Stimulated activated CD8-positive, alpha-beta memory T cell treated with anti-CD3 and anti-CD28 coated beads, Interleukin-15, amount 100 ng/mL, for 48 hours (primary cell): ENCODE measurements at regions not wholly inside any gene's neighbourhood (a gene's known extent, or its start where the extent isn't known, plus 50 kb on each side); places are given as distances from the start of the nearest gene placed in this dataset.
"Not testable (repeated sequence)": the region's sequence is repeated elsewhere in the genome, so short reads cannot be mapped to it uniquely, and the experiment has no call there.

Experiments used
- DNase-seq, 2 donors: peaks; one replicate each; pipeline ENCODE4 v3.0.0-alpha.2; 2020; ENCODE audit warnings: low read depth in 2 of 2

GRCh38 chr2:122062506-122062905 is 307.1 kb downstream of the TSN start:
- no peak for DNase-seq

DNA sequence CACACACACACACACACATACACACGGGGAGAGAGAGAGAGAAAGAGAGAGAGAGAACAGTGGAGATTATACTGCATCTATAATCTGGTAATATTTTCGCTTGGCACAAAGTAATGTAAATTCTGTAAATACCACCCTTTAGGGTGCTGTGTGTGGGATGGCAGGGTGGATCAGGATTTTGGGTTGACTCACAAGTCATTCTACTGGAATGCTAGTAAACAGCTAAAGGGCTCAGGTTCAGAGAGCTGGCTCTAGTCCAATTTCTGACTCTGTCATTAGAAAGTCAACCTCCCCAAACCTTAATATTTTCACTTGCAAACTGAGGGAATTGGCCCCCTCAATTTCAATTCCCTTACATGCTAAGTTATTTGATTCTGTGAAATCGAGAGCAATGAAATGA is 308.3 kb downstream of the TSN start:
- DNase-seq: no peak

GRCh38 chr2:122070241-122070731 is 314.8 kb downstream of the TSN start:
- no peak for DNase-seq

DNA sequence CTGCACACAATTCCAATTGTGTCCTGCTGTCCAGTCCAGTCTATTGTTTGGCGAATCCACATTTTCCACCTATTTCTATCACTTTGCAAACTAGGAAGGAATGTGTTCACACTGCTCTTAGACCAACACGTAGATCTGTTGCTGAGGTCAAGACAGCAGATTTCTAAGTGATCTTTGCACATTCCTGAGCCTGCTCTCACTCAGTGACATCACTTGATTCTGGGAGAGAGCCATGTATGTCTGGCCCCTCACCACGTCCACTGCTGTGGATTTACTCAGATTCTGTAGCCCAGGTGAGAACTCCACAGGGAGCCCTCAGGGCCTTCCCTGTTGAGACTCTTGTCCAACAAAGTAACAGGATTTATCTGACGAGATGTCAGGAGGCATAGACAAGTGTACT is 317.2 kb downstream of the TSN start:
- DNase-seq: no peak

DNA sequence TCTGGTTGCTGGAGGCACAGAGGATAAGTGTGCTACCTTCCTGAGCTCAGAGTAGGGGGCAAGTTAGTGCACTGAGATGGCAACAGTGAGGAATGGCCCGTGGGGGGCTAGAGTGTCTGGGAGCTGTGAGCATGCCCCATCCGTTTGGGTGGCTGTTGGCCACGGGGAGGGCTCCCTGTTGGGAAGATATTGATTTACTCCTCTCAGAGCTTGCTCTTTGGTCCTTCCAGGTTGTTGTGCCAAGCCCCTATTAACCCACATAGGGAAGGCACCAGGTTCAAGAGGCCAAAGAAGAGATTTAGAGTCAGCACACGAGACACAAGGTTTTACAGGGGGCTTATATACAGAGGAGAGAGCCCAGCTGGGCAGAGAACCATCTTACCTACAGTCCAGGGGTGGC is 318.8 kb downstream of the TSN start:
- no peak for DNase-seq

GRCh38 chr2:122075381-122075780 is 319.9 kb downstream of the TSN start:
- DNase-seq: no peak

- DNase-seq: no peak
Observed at GRCh38 chr2:122077114-122077513, 321.7 kb downstream of the TSN start.

- no peak for DNase-seq
Observed at GRCh38 chr2:122077771-122078170, 322.3 kb downstream of the TSN start.

- no peak for DNase-seq
Observed at GRCh38 chr2:122078451-122078850, 323.0 kb downstream of the TSN start.

GRCh38 chr2:122079844-122080243 is 324.4 kb downstream of the TSN start:
- no peak for DNase-seq

- no peak for DNase-seq
Observed at GRCh38 chr2:122080316-122080715, 324.9 kb downstream of the TSN start.

DNA sequence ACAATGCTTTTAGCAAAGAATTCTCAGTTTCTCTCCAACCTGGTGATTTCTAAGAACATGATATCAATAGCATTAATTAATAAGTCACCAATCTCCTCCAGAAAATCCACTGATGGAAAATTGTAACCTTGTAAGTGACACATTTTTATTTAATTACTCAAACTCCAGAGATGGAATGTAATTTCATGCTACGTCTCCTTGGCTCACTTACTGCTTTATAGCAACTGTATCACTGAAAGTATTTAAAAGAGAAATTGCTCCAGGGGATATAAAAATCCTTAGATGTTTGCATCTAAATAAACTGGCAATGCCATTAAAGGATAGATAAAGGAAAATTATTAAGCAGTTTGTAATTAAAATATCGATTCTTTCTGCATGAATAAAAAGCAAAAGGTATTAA is 325.4 kb downstream of the TSN start:
- DNase-seq: no peak

DNA sequence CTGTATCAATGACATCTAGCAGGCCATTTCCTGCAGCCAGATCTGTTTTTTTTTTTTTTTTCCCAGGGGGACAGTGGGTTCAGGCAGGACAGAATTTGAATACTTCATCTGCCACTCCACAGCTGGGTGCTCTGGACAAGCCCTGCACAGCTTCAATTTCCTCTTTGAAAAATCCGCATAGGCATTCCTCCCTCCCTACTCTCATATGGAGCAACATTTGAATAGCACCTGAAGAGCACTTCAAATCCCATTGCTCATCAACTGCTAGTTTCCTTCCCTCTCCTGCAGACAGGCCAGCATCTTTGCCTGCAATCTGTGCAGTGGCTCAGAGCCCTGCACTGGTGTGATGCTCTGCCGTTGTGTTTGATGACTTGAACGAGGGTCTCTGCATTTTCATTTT is 326.3 kb downstream of the TSN start:
- DNase-seq: no peak

GRCh38 chr2:122083256-122084048 is 328.0 kb downstream of the TSN start:
- DNase-seq: no peak

- DNase-seq: not testable (repeated sequence)
Observed at GRCh38 chr2:122085672-122086071, 330.2 kb downstream of the TSN start.

DNA sequence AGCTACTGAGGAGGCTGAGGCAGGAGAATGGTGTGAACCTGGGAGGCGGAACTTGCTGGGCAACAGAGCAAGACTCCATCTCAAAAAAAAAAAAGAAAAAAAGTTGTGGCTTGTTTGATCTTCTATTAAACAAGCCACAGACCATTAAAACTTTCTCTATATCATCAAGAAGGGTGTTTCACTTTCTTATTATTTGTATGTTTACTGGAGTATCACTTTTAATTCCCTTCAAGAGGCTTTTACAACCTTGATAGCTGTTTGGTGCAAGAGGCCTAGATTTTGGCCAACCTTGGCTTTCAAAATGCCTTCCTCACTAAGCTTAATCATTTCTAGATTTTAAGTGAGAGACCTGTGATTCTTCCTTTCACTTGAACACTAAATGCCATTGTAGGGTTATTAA is 339.1 kb downstream of the TSN start:
- DNase-seq: no peak

GRCh38 chr2:122096761-122097160 is 341.3 kb downstream of the TSN start:
- DNase-seq: no peak

DNA sequence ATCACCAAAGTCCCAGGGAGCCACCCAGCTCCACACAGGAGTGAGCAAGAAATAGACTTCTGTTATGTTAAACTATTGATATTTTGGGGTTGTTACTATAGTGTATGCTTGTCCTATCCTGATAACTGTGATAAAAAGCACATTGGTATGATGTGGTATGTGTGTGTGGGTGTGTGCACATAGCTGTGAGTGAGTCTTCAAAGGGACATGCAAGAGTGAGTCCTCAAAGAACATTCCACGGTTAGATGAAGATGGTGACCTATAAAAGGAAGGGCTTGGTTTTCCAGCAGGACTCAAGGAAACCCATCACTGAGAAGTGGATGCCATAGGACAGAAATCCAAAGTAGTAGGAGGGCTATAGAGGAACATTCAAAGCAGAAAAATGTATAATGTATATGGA is 342.9 kb downstream of the TSN start:
- DNase-seq: no peak

GRCh38 chr2:122100346-122100745 is 344.9 kb downstream of the TSN start:
- no peak for DNase-seq

GRCh38 chr2:122100756-122101155 is 345.3 kb downstream of the TSN start:
- no peak for DNase-seq

DNA sequence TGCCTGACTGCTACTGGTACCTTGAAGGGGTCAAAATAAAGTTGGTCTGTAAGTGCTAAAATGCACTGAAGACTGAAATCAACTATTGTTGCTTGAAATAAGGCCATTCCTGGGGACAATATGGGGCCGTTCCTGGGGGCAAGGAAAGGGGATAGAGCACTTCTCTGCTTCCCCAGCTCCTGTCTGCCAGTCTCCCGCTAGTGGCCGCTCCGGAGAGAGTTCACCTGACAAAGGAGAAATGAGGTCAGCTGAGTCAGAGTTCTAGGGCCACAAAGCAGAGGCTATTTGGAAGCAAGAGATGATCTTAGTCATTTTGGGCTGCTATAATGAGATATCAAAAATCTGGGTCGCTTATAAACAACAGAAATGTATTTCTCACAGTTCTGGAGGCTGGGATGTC is 345.9 kb downstream of the TSN start:
- no peak for DNase-seq

- no peak for DNase-seq
Observed at GRCh38 chr2:122105171-122105876, 349.9 kb downstream of the TSN start.

GRCh38 chr2:122105877-122106206 is 350.4 kb downstream of the TSN start:
- no peak for DNase-seq
